Astrocyte (in vitro differentiated cells and primary cell): ENCODE measurements at regions not wholly inside any gene's neighbourhood (a gene's known extent, or its start where the extent isn't known, plus 50 kb on each side); places are given as distances from the start of the nearest gene placed in this dataset.
"Not testable (repeated sequence)": the region's sequence is repeated elsewhere in the genome, so short reads cannot be mapped to it uniquely, and the experiment has no call there.

Experiments
- DNase-seq: peaks from one replicate; pipeline ENCODE4 v3.0.0-alpha.2; 2010; ENCODE audit warnings: low read depth
- FAIRE-seq: peaks from 2 replicates; lab custom pipeline; 2011; peaks lifted over from hg19 to GRCh38; lab: Jason Lieb, UNC
- H2AFZ ChIP-seq: 2 replicates; pipeline ENCODE4 v1.6.0; 2012; ENCODE audit warnings: low read depth, low read length, inconsistent platforms
- H3K27ac ChIP-seq: 2 replicates; pipeline ENCODE4 v1.5.1; 2011; ENCODE audit warnings: low read depth, low read length, inconsistent platforms
- H3K27me3 ChIP-seq: 2 replicates; pipeline ENCODE4 v1.6.0; 2011; ENCODE audit warnings: low read length, inconsistent platforms; ENCODE audit not compliant: insufficient read depth
- H3K36me3 ChIP-seq: 2 replicates; pipeline ENCODE4 v1.5.1; 2011; ENCODE audit warnings: low read length, inconsistent platforms; ENCODE audit not compliant: insufficient read depth
- H3K4me1 ChIP-seq: 2 replicates; pipeline ENCODE4 v1.5.1; 2011; ENCODE audit warnings: low read length, inconsistent platforms; ENCODE audit not compliant: insufficient read depth
- H3K4me2 ChIP-seq: 2 replicates; pipeline ENCODE4 v1.6.0; 2012; ENCODE audit warnings: low read length, inconsistent platforms
- H3K4me3 ChIP-seq: 2 replicates; pipeline ENCODE4 v1.5.1; 2011; ENCODE audit warnings: low read depth, mild to moderate bottlenecking, low read length, inconsistent platforms; ENCODE audit not compliant: insufficient read depth
- H3K79me2 ChIP-seq: 2 replicates; pipeline ENCODE4 v1.6.0; 2012; ENCODE audit warnings: mild to moderate bottlenecking, low read length, inconsistent platforms; ENCODE audit not compliant: insufficient read depth
- H3K9ac ChIP-seq: 2 replicates; pipeline ENCODE4 v1.6.0; 2012; ENCODE audit warnings: mild to moderate bottlenecking, low read length, inconsistent platforms
- H3K9me3 ChIP-seq: 2 replicates; pipeline ENCODE4 v1.5.1; 2012; ENCODE audit warnings: low read depth, mild to moderate bottlenecking, low read length, inconsistent platforms; ENCODE audit not compliant: insufficient read depth
- H4K20me1 ChIP-seq: 2 replicates; pipeline ENCODE4 v1.6.0; 2012; ENCODE audit warnings: low read length, inconsistent platforms; ENCODE audit not compliant: insufficient read depth
- H3K27ac Mint-ChIP-seq: one replicate; pipeline ENCODE4 v1.8.0; 2021; ENCODE audit warnings: mild to moderate bottlenecking, mixed read lengths; ENCODE audit not compliant: unreplicated experiment
- H3K27me3 Mint-ChIP-seq: one replicate; pipeline ENCODE4 v1.8.0; 2021; ENCODE audit warnings: low read depth, mixed read lengths; ENCODE audit not compliant: unreplicated experiment
- H3K36me3 Mint-ChIP-seq: one replicate; pipeline ENCODE4 v1.8.0; 2021; ENCODE audit warnings: low read depth, mixed read lengths; ENCODE audit not compliant: unreplicated experiment
- H3K4me1 Mint-ChIP-seq: one replicate; pipeline ENCODE4 v1.8.0; 2021; ENCODE audit warnings: low read depth, mixed read lengths; ENCODE audit not compliant: unreplicated experiment
- H3K4me3 Mint-ChIP-seq: one replicate; pipeline ENCODE4 v1.8.0; 2021; ENCODE audit warnings: mild to moderate bottlenecking, moderate library complexity, mixed read lengths; ENCODE audit not compliant: unreplicated experiment
- H3K9me3 Mint-ChIP-seq: one replicate; pipeline ENCODE4 v1.8.0; 2021; ENCODE audit warnings: mild to moderate bottlenecking, mixed read lengths; ENCODE audit not compliant: unreplicated experiment
- EZH2 ChIP-seq: IDR thresholded peaks from 2 replicates; pipeline ENCODE4 v1.6.1; 2012; ENCODE audit warnings: mild to moderate bottlenecking, low read length, inconsistent platforms; ENCODE audit not compliant: insufficient read depth
- TF ChIP-seq, protein P1 (sequence below): IDR thresholded peaks from 2 replicates; pipeline ENCODE4 v1.5.1; 2011; ENCODE audit warnings: low read depth, mild to moderate bottlenecking, inconsistent platforms, low read length, moderate library complexity; ENCODE audit not compliant: insufficient read depth

DNA sequence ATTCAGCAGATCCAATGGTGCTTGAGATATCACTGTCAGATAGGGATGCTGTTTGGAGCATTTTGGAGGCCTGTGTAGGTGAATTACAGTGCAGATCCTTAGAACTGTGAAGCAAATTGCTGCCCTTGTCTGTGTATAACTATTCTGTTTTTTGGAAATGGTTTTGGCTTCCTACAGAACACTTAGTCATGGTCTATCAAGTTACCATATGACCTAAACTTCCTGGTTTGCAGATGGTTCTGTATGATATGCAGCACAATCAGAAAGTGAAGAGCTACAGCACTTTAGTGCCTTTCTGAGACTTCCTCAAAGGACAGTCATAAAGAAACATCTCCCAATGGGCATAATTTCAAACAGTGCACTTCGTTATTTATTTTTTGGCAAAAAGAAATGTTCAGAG, 688.6 kb downstream of the SH3BGRL start:
- H3K4me1 Mint-ChIP-seq = no peaks in the 10 kb centered on the region
- no peaks in the 10 kb centered on the region for H3K79me2 ChIP-seq

DNA sequence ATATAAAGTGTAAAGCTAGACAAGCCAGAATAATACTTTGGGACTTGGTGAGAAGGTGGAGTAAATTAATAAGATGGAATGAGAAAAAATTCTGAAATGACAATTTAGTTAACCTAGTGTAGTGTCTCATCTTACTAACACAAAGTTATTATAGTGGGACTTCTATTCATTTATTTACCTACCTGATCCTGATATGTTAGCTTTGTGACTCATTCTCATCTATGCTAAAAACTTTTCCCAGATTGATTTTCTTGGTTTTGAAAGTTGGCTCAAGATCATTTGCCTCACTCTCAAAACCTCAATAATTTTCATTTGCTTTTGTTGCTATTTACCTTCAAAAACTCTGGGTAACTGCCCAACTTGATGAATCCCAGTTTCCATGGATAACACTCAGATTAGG, 698.6 kb downstream of the SH3BGRL start:
- no peaks in the 10 kb centered on the region for H3K27me3 ChIP-seq
- no peak overlapping the region for H3K9ac ChIP-seq
- H3K9me3 ChIP-seq = no peaks in the 10 kb centered on the region
- H3K36me3 Mint-ChIP-seq = no peaks in the 10 kb centered on the region
- H3K4me1 Mint-ChIP-seq = peaks cover 2% of the 10 kb centered on the region
- TF ChIP-seq EZH2 = no peak
- TF ChIP-seq, protein P1, sequence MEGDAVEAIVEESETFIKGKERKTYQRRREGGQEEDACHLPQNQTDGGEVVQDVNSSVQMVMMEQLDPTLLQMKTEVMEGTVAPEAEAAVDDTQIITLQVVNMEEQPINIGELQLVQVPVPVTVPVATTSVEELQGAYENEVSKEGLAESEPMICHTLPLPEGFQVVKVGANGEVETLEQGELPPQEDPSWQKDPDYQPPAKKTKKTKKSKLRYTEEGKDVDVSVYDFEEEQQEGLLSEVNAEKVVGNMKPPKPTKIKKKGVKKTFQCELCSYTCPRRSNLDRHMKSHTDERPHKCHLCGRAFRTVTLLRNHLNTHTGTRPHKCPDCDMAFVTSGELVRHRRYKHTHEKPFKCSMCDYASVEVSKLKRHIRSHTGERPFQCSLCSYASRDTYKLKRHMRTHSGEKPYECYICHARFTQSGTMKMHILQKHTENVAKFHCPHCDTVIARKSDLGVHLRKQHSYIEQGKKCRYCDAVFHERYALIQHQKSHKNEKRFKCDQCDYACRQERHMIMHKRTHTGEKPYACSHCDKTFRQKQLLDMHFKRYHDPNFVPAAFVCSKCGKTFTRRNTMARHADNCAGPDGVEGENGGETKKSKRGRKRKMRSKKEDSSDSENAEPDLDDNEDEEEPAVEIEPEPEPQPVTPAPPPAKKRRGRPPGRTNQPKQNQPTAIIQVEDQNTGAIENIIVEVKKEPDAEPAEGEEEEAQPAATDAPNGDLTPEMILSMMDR = no peak
- H3K4me1 ChIP-seq = no peaks in the 10 kb centered on the region
- no peaks in the 10 kb centered on the region for H3K79me2 ChIP-seq
- no peaks in the 10 kb centered on the region for H4K20me1 ChIP-seq
- H3K27ac ChIP-seq = no peak overlapping the region
- H3K27ac Mint-ChIP-seq = no peak overlapping the region
- H2AFZ ChIP-seq = no peak overlapping the region
- H3K9me3 Mint-ChIP-seq = no peaks in the 10 kb centered on the region
- H3K4me3 Mint-ChIP-seq = no peak overlapping the region
- no peak overlapping the region for H3K4me3 ChIP-seq
- no peaks in the 10 kb centered on the region for H3K36me3 ChIP-seq
- no peaks in the 10 kb centered on the region for H3K27me3 Mint-ChIP-seq
- FAIRE-seq (peak; percentile 88), DNase-seq (no peak)
- H3K4me2 ChIP-seq = no peak overlapping the region

More for the DNA sequence above, 688.6 kb downstream of the SH3BGRL start:
- DNase-seq (no peak), FAIRE-seq (no peak)
- no peaks in the 10 kb centered on the region for H3K4me1 ChIP-seq
- no peak overlapping the region for H3K4me2 ChIP-seq
- H3K9me3 ChIP-seq = no peaks in the 10 kb centered on the region
- no peaks in the 10 kb centered on the region for H4K20me1 ChIP-seq
- no peak overlapping the region for H3K27ac ChIP-seq
- Mint-ChIP-seq H3K27me3 (no peaks in the 10 kb centered on the region), H3K9me3 (no peaks in the 10 kb centered on the region), H3K4me3 (no peak overlapping the region), H3K36me3 (no peaks in the 10 kb centered on the region), H3K27ac (no peak overlapping the region)
- no peak overlapping the region for H3K9ac ChIP-seq
- no peaks in the 10 kb centered on the region for H3K27me3 ChIP-seq
- no peak overlapping the region for H3K4me3 ChIP-seq
- no peaks in the 10 kb centered on the region for H3K36me3 ChIP-seq
- no peak for TF ChIP-seq EZH2
- TF ChIP-seq, protein P1 = no peak
- H2AFZ ChIP-seq = no peak overlapping the region

DNA sequence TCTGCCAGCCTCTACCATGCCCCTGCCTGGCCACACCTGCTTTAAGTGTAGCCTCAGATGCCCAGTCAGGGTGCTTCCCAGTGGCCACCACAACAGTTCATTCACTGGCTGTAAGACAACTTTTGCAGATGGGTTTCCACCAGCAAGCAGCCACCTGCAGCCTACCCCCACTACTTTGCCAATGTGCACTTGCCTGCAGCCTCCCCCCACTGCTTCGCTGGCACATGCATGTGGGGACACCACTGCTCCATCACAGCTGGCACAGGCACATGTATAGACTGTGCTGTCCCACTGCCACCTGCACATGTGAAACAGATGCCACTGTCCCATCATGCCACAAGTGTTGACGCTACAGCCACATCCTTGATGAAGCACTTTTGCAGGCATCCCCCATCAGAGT, 723.9 kb downstream of the SH3BGRL start:
- Mint-ChIP-seq H3K36me3 (no peaks in the 10 kb centered on the region), H3K27ac (no peak overlapping the region), H3K27me3 (no peaks in the 10 kb centered on the region), H3K4me3 (no peak overlapping the region), H3K4me1 (no peaks in the 10 kb centered on the region), H3K9me3 (no peaks in the 10 kb centered on the region)
- Histone ChIP-seq H3K36me3 (no peaks in the 10 kb centered on the region), H2AFZ (no peak overlapping the region), H3K27me3 (no peaks in the 10 kb centered on the region), H3K27ac (no peak overlapping the region), H4K20me1 (no peaks in the 10 kb centered on the region), H3K4me1 (no peaks in the 10 kb centered on the region), H3K9ac (no peak overlapping the region), H3K9me3 (no peaks in the 10 kb centered on the region), H3K4me3 (no peak overlapping the region), H3K79me2 (no peaks in the 10 kb centered on the region), H3K4me2 (no peak overlapping the region)
- FAIRE-seq = no peak
- DNase-seq = no peak
- TF ChIP-seq EZH2 = no peak
- TF ChIP-seq, protein P1 = no peak

DNA sequence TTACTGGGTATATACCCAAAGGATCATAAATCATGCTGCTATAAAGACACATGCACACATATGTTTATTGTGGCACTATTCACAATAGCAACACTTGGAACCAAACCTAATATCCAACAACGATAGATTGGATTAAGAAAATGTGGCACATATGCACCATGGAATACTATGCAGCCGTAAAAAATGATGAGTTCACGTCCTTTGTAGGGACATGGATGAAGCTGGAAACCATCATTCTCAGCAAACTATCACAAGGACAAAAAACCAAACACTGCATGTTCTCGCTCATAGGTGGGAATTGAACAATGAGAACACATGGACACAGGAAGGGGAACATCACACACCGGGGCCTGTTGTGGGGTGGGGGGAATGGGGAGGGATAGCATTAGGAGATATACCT, 744.0 kb downstream of the SH3BGRL start:
- H3K79me2 ChIP-seq, H3K4me1 Mint-ChIP-seq, H3K9me3 Mint-ChIP-seq, H3K4me1 ChIP-seq, H3K27me3 Mint-ChIP-seq, H3K36me3 ChIP-seq, H3K4me3 ChIP-seq, H3K4me2 ChIP-seq, FAIRE-seq, H3K27ac ChIP-seq, H3K27ac Mint-ChIP-seq, H3K9me3 ChIP-seq, H3K9ac ChIP-seq, H2AFZ ChIP-seq, H4K20me1 ChIP-seq, H3K4me3 Mint-ChIP-seq, DNase-seq, H3K36me3 Mint-ChIP-seq, H3K27me3 ChIP-seq: not testable (repeated sequence)
